GM11168 (cell line): ENCODE measurements at regions not wholly inside any gene's neighbourhood (a gene's known extent, or its start where the extent isn't known, plus 50 kb on each side); places are given as distances from the start of the nearest gene placed in this dataset.

Experiments used
- in situ Hi-C: fragments of 300-500 bp; cut with MboI; formaldehyde crosslinking; loops from one replicate; pipeline ENCODE4 v1.12.0; 2022; ENCODE audit warnings: low sequenced_read_pairs; ENCODE audit not compliant: unreplicated experiment

DNA sequence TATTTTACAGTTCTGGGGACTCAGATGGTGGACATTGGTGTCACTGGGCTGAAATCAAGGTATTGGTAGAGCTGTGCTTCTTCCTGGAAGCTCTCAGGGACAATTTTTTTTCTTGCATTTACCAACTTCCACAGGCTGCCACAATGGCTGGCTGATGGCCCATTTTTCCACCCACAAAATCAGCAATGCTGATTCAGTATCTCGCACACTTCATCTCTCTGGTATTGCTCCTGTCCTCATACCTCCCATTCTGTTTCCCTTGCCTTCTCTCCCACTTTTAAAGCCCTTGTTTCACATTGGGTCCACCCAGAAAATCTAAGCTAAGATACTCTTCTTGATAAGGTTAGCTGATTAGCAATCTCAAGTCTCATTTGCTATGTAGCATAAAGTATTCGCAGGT, 530.9 kb upstream of the POM121L12 start:
- in situ Hi-C loops: no loop called here

DNA sequence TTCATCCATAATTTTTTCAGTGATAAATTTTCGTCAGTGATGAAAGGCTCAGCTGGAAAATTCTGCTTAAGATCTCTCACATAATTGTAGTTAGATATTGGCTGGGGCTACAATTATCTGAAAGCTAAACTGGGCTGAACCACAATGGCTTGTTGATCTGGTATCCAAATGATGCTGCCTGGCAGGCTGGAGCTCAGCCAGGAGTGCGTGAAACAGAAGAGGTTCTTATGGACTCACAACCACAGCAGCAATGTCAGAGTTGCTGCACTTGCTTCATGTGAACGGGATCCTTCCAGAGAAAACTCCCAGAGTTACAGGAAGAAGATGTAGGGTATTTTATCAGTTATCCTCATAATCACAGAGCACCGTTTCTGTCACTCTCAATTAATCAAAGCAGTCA, 533.2 kb upstream of the POM121L12 start:
- in situ Hi-C loops: no loop called here

DNA sequence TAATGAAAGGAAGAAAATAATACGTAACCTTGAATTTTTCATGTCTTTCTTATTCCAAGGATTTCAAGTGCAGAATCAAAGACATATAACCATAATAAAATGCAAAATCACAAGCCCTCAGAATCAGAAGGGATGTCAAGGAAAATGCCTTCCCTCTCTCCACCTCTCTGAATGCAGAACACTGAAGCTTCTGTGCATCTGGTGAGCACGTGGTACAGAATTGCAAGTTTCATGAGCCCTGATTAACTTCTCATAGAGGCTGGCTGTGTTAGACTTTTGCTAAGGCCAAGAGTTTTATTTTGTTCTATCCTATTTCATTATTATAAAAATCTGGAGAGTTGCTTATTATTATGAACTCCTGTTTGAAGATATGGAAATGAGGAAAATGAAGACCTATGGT, 533.7 kb upstream of the POM121L12 start:
- in situ Hi-C loops: no loop called here

DNA sequence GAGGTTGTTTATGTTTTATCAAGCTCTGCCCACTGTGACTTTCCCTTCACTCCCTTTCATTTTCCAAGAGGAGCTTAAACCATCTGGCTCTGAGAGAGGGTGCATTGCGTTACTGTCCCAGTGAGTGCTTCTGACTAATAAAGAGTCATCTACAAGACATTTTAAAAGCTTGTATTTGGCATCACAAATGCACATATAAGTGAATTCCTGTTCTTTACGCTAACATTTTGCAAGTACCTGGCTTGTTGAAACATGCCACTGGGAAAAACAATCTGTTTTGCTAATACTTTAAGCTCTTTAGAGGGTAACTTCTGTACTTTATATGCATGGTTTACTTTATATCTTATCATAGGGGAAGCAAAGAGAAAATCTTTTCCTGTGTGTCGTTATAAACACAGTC, 534.6 kb upstream of the POM121L12 start:
- in situ Hi-C loops: no loop called here

DNA sequence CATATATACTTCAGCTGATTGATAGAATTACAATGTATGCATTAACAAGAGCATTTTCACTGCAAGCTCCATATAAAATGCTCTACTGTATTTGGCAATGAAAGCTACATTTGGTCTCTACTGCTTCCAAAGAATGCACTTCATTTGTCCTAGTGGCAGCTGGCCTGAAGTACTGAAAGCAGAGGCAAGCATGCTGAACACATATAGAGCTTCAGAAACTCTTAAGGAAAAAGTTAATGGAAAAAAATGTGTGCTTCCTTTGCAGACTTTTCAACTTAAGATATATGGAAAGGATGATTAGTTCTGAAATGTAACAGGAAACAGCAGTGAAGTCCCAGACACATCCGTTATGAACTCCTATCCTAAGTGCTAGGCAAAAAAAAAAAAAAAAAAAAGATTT, 537.1 kb upstream of the POM121L12 start:
- in situ Hi-C loops: no loop called here

DNA sequence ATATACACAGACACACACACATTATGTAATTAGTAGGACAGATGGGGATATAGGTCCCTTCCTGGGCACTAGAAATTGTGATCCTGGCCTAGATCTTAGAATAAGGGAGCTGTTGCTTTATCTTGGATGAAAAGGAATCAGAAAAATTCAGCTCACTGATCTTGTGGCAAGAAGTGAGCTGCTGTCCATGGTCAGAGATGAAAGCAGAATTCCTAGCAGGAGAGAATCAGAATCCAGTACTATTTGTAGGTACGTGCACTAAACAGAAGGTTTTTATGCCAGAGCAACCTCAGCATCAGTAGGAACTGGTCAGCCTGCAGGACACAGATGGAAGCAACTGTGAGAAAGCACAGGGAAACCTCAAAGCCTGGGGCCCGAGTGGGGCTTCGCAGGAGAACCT, 549.2 kb upstream of the POM121L12 start:
- in situ Hi-C loops: no loop called here

DNA sequence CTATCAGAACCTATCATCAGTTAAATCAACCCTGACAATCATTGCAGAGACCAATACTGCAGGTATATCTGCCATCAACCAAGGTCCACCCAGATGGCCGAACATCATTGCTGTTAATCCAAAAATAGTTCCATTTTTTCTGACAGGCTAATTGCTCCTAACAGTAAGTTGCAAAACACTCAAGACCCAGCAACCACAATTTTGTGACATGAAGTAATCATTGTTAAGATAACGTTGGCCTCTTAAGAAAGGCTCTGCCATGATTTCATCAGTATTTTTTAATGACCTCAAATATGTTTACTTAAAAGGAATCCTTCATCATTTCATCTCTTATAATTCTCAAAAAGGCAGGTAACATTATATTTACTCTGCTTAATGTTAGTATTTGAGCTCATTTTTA, 553.4 kb upstream of the POM121L12 start:
- in situ Hi-C loops: no loop called here

DNA sequence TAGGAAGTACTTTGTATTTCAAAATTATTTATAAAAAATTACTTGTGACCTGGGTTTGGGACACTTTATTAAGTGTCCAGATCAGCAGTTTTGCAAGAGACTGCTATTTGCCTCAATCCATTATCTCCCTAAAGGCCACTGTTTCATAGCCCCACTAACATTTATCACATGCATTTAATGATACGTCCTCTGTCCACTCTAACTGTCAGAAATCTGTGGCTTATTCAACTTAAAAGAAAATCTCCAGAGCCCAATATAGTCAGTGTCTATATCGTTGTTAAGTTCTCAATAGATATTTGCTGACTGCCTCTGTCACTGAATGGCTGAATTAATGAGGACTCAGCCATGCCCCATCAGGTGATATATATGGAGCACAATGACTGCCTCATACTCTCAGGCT, 553.9 kb upstream of the POM121L12 start:
- in situ Hi-C loops: no loop called here

DNA sequence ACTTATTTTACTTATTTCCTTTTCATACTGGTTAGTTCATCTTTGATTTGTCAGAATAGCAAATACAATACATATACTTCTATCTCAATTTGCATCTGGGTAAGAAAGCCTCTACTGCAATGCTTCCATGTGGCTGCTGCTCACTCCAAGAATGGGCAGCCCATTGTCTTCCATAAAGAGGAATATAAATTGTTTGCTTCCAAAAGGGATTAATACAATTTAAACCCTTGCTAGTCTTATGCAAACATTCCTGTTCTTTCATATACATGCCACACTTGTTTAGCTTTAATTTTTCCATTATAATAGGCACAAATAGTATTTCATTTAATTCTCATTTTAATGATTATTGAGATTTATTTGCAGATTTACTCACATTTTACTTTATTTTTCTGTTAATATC, 555.4 kb upstream of the POM121L12 start:
- in situ Hi-C loops: no loop called here

DNA sequence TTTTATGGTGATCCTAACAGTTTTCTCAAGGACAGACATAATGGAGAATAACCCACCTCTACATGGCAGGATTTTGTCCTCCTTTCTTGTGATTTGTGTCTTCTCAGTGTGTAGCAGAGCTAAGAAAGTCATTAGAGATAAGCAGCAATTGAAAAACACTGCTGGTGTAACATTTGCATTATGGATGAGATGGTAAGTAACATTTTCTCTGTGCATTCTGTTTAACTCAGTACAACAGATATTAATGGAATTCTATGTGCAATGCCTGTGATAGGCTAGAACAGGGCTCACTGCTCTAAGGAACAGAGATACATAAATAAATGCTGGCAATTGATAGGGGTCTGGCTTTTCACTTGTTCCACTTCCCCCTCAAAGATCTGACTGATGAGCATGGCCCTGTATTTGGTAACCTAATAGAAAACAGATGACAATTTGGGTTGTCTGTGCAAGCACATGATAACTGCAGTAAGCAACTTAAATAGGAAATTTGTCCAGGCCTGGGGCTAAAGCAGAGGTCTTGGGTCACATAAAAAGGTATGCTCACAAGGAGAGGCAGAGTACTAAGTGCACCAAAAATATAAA, 560.3 kb upstream of the POM121L12 start:
- in situ Hi-C loops: no loop called here

DNA sequence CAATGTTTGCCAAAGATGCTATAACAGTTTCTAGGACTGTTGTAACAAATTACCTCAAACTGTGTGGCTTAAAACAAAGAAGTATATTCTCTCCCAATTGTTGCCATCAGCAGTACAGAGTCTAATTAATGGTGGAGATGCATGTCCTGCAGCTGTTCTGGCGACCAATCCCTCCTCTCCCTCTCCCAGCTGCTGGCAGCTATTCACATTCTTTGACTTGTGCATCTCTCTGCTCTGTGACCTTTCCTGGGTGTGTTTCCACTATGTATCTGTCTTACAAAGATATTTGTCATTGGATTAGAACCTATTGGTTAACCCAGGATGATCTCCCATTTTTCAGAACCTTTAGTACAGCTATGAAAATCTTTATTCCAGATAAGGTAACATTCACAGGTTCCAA, 561.7 kb upstream of the POM121L12 start:
- in situ Hi-C loops: no loop called here

DNA sequence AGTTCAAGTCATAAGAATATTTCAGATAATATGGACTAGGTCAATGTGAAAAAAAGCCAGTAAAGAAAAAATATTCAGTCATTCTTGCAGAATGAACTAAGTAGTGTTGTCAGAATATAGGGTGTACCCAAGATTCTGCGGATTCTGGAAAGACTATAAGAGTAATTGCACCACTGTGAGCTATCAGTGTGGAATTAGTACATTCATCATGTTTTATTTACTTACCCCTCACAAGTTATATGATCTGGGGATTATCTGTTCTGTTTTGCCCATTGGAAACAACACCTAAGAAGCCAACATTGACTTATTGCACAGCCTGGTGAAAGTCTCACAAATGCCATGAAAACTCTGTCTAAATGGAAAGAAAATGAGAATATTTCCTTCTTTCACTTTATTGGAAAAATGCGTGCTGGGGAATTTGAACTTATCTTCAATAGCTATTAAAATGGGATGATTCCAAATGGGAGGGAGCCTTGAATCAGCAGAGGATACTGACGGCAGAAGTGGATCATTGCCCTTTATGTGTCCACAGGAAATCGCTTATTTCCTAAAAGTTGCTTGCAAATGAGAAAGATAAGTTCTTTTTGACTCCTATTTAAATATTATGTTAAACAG, 563.3 kb upstream of the POM121L12 start:
- in situ Hi-C loops: no loop called here

DNA sequence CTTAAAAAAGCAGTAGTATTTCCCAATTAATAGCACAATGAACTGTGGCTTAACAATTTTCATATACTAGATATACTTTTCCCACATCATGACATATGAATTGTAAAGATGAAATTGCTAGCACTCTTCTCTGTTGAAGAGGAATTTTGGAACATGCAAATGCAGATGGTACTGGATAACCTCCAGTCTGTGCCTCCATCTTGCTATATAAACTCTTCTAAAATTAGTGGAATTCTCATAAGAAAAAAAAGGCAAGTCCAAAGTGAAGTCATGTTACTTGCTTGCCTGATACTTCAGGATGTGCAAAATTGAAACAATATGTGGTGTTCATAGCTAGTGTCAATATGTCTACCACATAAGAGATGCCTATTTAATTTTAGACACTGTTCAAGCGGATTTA, 570.2 kb upstream of the POM121L12 start:
- in situ Hi-C loops: no loop called here

DNA sequence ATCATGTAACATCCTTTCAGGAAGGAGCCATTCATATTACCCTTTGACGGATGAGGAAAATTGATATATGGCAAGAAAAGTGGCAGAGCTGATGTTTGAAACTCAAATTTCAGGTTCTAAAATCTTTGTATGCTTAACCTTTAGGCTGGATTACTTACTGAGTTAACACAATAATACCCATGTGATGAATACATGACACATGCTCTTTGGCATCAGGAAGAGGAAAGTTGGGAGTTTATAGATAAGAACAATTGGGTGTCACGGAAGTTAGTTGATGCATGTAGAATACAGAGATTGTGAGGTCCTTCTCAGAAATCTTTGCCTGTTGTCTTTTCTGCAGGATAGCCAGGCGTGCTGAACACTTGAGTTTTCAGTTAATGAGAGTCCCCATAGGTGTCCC, 572.1 kb upstream of the POM121L12 start:
- in situ Hi-C loops: no loop called here

DNA sequence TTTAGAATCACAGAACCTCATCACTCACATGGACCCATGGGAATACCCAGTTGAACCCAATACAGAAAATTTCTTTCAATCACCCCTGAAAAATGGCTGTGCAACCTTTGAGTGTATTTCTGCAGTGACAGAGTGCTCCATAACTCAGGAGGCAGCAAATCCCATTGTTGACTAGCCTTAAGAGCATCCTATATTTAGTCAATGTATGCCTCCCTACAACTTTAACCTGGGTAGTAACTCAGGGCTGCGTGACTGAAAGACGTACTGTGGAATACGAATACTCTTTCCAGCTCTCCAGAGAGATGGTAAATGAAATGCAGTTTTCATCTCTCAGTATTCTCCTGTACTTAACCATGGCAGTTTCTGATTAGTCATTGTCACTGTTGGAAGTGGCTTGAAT, 573.0 kb upstream of the POM121L12 start:
- in situ Hi-C loops: no loop called here

DNA sequence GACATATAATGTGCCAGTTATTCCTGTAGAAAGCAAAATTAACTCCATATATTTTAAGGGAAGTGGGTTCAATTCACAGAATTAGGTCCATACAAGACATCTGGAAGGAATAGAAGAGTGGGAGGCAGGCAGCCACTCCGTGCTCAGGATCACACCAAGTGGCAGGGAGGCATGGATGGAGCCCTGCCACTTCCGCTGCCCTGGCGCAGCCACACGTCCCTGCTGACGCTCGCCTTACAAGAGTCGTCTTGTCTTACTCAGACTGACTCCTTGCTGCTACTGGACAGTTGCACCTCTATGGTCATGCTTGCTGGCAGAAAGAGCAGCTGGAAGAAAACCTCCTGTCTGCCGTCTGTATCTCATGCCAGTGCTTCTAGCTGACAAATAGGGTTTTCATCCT, 579.9 kb upstream of the POM121L12 start:
- in situ Hi-C loops: no loop called here

DNA sequence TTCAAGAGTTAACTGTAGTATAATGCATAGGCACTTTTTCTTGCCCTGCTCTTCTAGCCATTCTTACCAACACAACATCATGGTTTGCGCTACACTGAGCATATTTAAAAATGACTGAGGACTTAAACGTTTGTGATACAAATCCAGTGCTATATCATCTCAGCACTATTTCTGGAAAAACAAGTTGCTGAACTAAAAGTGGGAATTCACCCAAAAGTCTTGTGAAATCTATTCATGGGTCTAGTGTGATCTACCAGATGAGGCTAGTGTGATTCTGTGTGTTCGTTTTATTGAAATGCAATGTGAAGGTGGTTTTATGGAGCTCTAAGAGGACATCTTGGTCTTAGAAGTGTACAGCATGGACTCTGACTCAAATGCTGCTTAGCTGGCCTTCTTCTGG, 584.6 kb upstream of the POM121L12 start:
- in situ Hi-C loops: no loop called here

DNA sequence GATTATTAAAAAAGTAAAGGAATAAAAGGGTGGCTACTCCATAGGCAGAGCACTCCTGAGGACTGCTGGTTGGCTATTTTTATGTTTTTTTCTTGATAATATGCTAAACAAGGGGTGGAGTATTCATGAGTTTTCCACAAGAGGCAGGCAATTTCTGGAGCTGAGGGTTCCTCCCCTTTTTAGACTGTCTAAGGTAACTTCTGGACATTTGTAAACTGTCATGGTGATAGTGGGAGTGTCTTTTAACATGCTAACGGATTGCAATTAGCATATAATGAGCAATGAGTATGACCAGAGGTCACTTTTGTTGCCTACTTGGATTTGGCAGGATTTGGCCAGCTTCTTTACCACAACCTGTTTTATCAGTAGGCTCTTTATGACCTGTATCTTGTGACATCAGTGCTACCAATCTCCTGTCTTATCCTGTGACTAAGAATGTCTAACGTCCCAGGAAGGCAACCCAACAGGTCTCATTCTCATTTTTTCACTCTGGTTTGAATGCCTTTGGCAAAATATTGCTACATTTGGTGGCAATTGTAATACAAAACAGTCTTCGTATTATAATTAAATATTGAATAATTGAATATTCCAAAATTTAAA, 587.8 kb upstream of the POM121L12 start:
- in situ Hi-C loops: no loop called here

DNA sequence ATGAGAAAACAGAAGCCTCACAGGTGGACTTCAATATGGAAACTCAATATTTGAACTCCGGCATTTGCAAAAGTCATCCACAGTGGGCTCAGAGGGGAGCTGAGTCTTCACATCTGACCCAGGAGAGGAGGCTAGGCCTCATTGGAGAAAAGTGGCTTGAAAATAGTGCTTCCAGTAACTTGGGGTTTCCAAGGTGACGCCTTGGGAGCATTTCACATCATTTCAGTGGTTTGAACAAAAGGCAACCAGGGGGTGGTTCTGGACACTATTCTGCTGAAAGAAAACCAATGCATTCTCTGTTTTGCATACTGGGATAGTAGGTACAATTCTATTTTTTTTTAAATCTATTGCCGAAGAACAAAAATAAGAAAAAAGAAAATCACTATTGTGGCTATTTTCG, 599.2 kb upstream of the POM121L12 start:
- in situ Hi-C loops: no loop called here

DNA sequence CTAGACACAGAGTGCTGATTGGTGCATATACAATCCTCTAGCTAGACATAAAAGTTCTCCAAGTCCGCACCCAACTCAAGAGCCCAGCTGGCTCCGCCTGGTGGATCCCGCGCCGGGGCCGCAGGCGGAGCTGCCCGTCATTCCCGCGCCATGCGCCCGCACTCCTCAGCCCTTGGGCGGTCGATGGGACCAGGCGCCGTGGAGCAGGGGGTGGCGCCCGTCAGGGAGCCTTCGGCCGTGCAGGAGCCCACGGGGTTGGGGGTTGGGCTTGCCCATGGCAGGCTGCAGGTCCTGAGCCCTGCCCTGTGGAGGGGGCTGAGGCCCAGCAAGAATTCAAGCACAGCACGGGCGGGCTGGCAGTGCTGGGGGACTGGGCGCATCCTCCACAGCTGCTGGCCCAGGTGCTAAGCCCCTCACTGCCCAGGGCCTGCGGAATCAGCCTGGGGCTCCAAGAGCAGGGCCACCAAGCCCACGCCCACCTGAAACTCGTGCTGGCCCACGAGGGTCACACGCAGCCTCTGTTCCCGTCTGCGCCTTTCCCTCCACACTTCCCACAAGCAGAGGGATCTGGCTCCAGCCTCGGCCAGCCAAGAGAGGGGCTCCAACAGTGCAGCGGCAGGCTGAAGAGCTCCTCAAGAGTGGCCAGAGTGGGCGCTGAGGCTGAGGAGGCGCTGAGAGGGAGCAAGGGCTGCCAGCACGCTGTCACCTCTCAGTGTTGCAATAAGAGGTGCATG, 604.2 kb upstream of the POM121L12 start:
- in situ Hi-C loops: no loop called here

DNA sequence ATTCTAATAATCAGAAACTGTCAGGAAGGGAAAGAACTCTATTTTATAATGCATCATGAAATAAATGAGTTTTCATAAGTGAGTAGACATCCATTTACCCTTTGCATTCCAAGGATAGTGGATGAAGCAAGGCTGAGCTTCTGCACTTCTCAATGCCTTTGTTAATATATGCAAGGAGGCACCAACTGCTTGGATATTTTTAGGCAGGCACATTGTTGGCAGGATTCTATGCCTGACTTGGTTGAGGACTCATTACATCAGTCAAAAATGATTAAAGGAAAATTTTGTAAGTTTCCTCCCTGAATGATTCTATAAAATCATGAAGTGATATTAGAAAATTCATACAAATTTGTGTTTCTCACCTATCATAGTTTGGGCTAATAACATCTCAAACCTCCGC, 612.2 kb upstream of the POM121L12 start:
- in situ Hi-C loops: no loop called here

DNA sequence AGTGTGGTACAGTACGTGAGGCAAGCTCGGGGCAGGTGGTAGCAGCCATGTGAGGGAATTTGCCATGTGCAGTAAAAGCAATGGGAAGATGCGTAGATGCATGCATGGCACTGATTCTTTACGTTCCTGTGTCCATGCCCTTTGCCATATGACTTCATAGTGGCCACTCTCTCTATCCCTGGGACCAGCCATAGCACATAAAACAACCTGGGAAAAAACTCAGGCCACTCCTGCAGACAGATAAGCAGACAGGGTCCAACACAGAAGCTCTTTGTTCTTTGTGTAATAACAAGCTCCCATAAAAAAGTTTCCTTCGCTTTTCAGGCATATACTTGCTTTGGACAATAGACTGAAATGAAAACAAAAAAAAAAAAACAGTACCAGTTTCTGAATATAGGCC, 622.4 kb upstream of the POM121L12 start:
- in situ Hi-C loops: no loop called here
